ENCODE measurements at regions not wholly inside any gene's neighbourhood (a gene's known extent, or its start where the extent isn't known, plus 50 kb on each side); places are given as distances from the start of the nearest gene placed in this dataset.
"Not testable (repeated sequence)": the region's sequence is repeated elsewhere in the genome, so short reads cannot be mapped to it uniquely, and the experiment has no call there.

DNA sequence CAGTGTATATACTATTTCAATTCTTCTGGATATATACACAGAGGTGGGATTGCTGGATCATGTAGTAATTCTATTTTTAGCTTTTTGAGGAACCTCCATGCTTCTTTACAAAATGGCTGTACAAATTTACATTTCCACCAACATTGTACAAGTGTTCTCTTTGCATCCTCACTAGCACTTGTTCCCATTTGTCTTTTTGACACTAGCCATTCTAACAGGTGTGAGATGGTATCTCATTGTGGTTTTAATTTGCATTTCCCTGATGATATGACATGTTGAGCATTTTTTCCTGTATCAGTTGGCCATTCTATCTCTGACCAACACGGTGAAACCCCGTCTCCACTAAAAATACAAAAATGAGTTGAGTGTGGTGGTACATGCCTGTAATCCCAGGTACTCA, 68.1 kb upstream of the PMEPA1 start:
- Mint-ChIP-seq H3K4me1 (no peaks in the 10 kb centered on the region), H3K27ac (peak overlapping the region in 1 of 3 donors; percentile 61)

DNA sequence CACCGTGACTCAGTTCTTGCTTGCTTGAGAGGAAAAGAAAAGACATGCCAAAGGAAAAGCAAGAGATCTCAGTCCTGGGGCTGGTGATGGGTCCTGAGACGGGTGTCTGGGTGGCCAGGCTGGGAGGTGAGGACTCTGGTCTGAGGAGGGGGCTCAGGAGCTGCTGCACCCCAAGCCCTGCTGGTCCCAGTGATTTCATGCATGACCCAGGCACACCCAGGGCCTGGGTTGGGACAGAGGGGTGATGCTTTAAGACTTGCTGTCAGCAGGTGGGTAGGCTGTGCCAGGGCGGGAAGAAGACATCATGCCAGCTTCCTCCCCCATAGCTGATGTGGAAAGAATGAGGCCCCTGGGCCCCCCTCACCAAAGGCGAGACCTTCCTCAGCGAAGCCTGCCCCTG, 65.1 kb upstream of the PMEPA1 start:
- no peaks in the 10 kb centered on the region for H3K36me3 ChIP-seq (ENCODE audit: control insufficient read depth, insufficient read depth, low read length)
- H3K36me3 Mint-ChIP-seq = no peaks in the 10 kb centered on the region
- no peaks in the 10 kb centered on the region for H3K9me3 Mint-ChIP-seq
- H3K4me1 Mint-ChIP-seq = peaks cover 0 to 6% (median 0%) of the 10 kb centered on the region in 4 donors
- no peak overlapping the region for H3K27ac ChIP-seq (ENCODE audit: insufficient read depth, low read length, poor library complexity, severe bottlenecking)
- no peak overlapping the region for H3K4me3 ChIP-seq (ENCODE audit: low read depth, low read length)
- DNase-seq = no peak
- no peaks in the 10 kb centered on the region for H3K27me3 ChIP-seq (ENCODE audit: control insufficient read depth, insufficient read depth, low read length)
- no peaks in the 10 kb centered on the region for H3K4me1 ChIP-seq (ENCODE audit: control insufficient read depth, insufficient read depth, low read length, poor library complexity, severe bottlenecking)
- H3K9me3 ChIP-seq (ENCODE audit: control insufficient read depth in 2 of 2, low read length in 2 of 2) = no peaks in the 10 kb centered on the region
- H3K27ac Mint-ChIP-seq = no peak overlapping the region
- peaks cover 15% of the 10 kb centered on the region for H3K27me3 Mint-ChIP-seq
- no peak overlapping the region for H3K4me3 Mint-ChIP-seq
- no peak for ATAC-seq (ENCODE audit: low read depth in 2 of 2)

More for the DNA sequence above, 68.1 kb upstream of the PMEPA1 start:
- Histone ChIP-seq H3K27ac (ENCODE audit: insufficient read depth, low read length, poor library complexity, severe bottlenecking) (no peak overlapping the region), H3K4me3 (ENCODE audit: low read depth, low read length) (no peak overlapping the region), H3K27me3 (ENCODE audit: control insufficient read depth, insufficient read depth, low read length) (no peaks in the 10 kb centered on the region), H3K9me3 (ENCODE audit: control insufficient read depth in 2 of 2, low read length in 2 of 2) (no peaks in the 10 kb centered on the region), H3K36me3 (ENCODE audit: control insufficient read depth, insufficient read depth, low read length) (no peaks in the 10 kb centered on the region), H3K4me1 (ENCODE audit: control insufficient read depth, insufficient read depth, low read length, poor library complexity, severe bottlenecking) (no peaks in the 10 kb centered on the region)
- DNase-seq = no peak
- no peaks in the 10 kb centered on the region for H3K36me3 Mint-ChIP-seq
- peaks cover 15% of the 10 kb centered on the region for H3K27me3 Mint-ChIP-seq
- no peaks in the 10 kb centered on the region for H3K9me3 Mint-ChIP-seq
- no peak for ATAC-seq (ENCODE audit: low read depth in 2 of 2)
- H3K4me3 Mint-ChIP-seq = no peak overlapping the region

DNA sequence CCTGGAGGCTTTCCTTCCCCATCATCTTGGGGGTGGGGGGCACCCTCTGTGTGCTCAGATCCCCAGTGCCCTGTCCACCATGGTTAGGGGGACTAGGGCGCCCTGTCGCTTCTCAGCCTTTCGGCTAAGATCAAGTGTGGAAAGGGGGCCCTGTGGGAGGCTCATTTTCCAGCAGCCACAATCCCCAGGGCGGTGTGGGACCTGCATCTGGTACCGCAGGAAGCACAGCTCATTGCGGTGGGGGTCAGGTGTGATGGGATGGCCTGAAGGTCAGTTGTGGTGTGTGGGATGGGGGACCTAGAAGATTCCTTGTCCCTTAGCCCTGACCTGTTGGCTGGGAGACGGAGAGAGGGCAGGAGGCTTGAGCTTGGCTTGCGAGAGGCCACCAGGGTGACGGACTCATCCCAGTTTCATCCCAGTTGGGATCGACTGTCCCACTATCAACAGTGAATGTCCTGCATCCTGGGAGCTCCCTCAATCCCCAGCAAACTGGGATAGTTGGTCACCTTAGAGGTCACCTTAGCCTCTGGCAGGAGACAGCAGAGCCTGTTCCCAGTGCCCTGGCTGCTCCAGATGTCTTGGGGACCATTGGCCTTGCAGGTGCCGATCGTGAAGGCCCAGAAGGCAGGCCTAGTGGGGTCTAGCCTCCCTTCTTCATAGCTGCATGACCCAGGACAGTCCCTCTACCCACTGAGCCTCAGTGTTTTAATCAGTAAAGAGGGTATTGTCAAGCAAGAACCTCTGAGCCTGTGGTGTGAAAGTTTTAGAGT, 64.5 kb upstream of the PMEPA1 start:
- H3K27ac ChIP-seq (ENCODE audit: insufficient read depth, low read length, poor library complexity, severe bottlenecking) = no peak overlapping the region
- H3K4me1 ChIP-seq (ENCODE audit: control insufficient read depth, insufficient read depth, low read length, poor library complexity, severe bottlenecking) = no peaks in the 10 kb centered on the region
- Mint-ChIP-seq H3K27me3 (peaks cover 15% of the 10 kb centered on the region), H3K36me3 (no peaks in the 10 kb centered on the region), H3K4me1 (peaks cover 0 to 6% (median 0%) of the 10 kb centered on the region in 4 donors), H3K4me3 (no peak overlapping the region), H3K27ac (no peak overlapping the region), H3K9me3 (no peaks in the 10 kb centered on the region)
- H3K9me3 ChIP-seq (ENCODE audit: control insufficient read depth in 2 of 2, low read length in 2 of 2) = no peaks in the 10 kb centered on the region
- DNase-seq = no peak
- H3K36me3 ChIP-seq (ENCODE audit: control insufficient read depth, insufficient read depth, low read length) = no peaks in the 10 kb centered on the region
- H3K4me3 ChIP-seq (ENCODE audit: low read depth, low read length) = no peak overlapping the region
- no peaks in the 10 kb centered on the region for H3K27me3 ChIP-seq (ENCODE audit: control insufficient read depth, insufficient read depth, low read length)
- ATAC-seq (ENCODE audit: low read depth in 2 of 2) = no peak

DNA sequence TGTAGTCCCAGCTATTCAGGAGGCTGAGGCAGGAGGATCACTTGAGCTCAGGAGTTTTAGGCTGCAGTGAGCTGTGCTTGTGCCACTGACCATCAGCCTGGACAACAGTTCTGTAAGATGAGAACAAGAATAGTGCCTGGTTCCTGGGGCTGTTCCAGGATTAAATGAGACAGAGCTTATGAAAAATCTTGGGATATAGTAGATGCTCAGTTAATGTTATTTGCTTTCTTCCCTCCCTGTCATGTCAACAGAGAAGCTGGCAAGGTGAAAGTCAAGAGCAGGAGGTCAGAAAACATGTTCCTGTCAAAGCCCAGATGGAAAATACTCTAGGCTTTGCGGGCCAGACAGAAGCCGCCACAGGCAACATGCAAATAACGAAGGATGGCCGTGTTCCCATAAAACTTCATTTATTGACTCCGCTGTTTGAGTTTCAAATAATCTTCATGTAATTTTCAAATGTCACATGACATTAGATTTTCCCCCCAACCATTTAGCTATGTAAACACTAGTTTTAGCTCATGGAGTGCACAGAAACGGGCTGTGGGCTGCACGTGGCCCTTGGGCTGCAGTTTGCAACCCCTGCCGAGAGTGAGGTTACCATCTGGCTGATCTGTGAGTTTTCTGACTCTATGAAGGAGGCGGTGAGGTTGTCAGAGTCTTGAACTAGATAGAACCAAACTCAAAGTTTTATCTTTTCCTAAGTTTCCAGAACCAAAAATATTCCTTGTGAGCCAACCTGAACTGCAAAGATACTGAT, 63.4 kb upstream of the PMEPA1 start:
- Mint-ChIP-seq H3K36me3 (no peaks in the 10 kb centered on the region), H3K27me3 (peaks cover 15% of the 10 kb centered on the region), H3K9me3 (peaks cover 0 to 2% (median 0%) of the 10 kb centered on the region in 7 donors), H3K27ac (peak overlapping the region in 1 of 3 donors; percentile 42), H3K4me3 (peak overlapping the region in 1 of 4 donors; percentile 6), H3K4me1 (peaks cover 0 to 6% (median 0%) of the 10 kb centered on the region in 4 donors)
- ATAC-seq (ENCODE audit: low read depth in 2 of 2) = no peak
- no peak overlapping the region for H3K27ac ChIP-seq (ENCODE audit: insufficient read depth, low read length, poor library complexity, severe bottlenecking)
- H3K4me1 ChIP-seq (ENCODE audit: control insufficient read depth, insufficient read depth, low read length, poor library complexity, severe bottlenecking) = no peaks in the 10 kb centered on the region
- no peaks in the 10 kb centered on the region for H3K27me3 ChIP-seq (ENCODE audit: control insufficient read depth, insufficient read depth, low read length)
- no peak for DNase-seq
- no peaks in the 10 kb centered on the region for H3K9me3 ChIP-seq (ENCODE audit: control insufficient read depth in 2 of 2, low read length in 2 of 2)
- H3K4me3 ChIP-seq (ENCODE audit: low read depth, low read length) = no peak overlapping the region
- H3K36me3 ChIP-seq (ENCODE audit: control insufficient read depth, insufficient read depth, low read length) = no peaks in the 10 kb centered on the region

DNA sequence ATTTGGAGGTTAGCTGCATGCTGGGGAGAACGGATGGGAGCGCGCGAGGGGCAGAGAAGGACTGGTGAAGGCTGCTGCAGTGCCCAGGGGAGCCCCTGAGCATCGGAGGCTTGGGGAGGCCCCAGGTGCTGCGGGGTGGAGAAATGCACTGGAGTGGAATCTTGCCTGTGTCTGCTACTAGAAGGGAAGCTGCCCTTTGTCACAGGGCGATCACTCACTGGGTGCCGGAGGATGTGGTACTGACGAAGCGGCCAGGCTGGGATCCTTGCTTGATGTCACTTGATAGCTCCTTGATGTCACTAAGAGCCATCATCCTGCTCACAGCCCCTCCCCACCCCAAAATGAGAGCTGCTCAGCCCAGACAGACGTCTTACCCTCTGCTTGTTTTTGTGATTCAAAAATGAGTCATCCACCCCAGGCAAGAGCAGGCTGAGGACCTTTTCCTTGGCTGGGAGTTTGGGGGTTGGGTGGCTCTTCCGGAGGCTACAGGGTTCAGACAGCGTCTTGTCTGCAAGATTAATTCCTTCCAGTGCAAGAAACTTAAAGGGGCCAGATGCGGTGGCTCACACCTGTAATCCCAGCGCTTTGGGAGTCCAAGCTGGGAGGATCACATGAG, 62.6 kb upstream of the PMEPA1 start:
- Mint-ChIP-seq H3K36me3 (no peaks in the 10 kb centered on the region), H3K27ac (no peak overlapping the region), H3K4me1 (peaks cover 0 to 6% (median 0%) of the 10 kb centered on the region in 4 donors), H3K4me3 (peak overlapping the region in 1 of 4 donors; percentile 6), H3K9me3 (peaks cover 0 to 2% (median 0%) of the 10 kb centered on the region in 7 donors), H3K27me3 (peaks cover 10% of the 10 kb centered on the region)
- ATAC-seq (ENCODE audit: low read depth in 2 of 2) (peak; percentile 79 to 83), DNase-seq (peak in 2 of 3 donors; percentile 9 to 63)
- Histone ChIP-seq H3K36me3 (ENCODE audit: control insufficient read depth, insufficient read depth, low read length) (no peaks in the 10 kb centered on the region), H3K4me1 (ENCODE audit: control insufficient read depth, insufficient read depth, low read length, poor library complexity, severe bottlenecking) (no peaks in the 10 kb centered on the region), H3K27ac (ENCODE audit: insufficient read depth, low read length, poor library complexity, severe bottlenecking) (no peak overlapping the region), H3K4me3 (ENCODE audit: low read depth, low read length) (no peak overlapping the region), H3K27me3 (ENCODE audit: control insufficient read depth, insufficient read depth, low read length) (no peaks in the 10 kb centered on the region), H3K9me3 (ENCODE audit: control insufficient read depth in 2 of 2, low read length in 2 of 2) (no peaks in the 10 kb centered on the region)

DNA sequence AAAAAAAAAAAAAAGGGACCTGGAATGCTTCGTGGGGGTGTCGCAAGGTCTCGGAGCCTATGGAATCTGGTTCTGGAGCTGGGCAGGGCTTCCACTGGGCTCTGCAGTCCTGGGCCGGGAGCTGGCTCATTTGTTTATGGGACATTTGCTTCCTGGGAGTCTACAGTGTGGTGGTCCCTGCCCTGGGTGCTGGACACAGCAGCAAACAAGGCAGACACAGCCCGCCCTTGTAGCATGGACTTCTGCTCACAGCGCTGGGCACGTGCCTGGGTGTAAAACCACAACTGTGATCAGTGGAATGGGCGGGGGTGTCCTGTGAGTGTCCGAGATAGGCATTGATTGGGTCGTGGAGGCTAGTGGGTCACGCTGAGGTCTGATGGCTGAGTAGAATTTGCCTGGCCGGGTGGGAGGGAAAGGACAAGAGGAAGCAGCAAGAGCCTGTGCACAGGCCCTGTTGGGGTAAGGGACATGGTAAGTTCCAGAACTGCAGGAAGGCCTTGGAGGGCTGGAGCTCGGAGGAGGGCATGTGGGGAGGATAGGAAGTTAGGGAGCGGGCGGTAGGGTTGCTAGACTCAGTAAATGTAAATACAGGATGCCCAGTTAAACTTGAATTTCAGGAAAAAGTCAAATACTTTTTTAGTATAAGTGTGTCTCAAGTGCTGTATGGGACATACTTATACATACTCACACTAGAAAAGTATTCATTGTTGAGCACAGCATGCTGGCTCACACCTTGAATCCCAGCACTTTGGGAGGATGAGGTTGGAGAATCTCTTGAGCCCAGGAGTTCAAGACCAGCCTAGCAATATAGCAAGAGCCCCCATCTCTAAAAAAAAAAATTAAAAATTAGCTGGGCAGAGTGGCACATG, 61.3 kb upstream of the PMEPA1 start:
- H3K27ac Mint-ChIP-seq = no peak overlapping the region
- Histone ChIP-seq H3K36me3 (ENCODE audit: control insufficient read depth, insufficient read depth, low read length) (no peaks in the 10 kb centered on the region), H3K4me3 (ENCODE audit: low read depth, low read length) (no peak overlapping the region), H3K9me3 (ENCODE audit: control insufficient read depth in 2 of 2, low read length in 2 of 2) (no peaks in the 10 kb centered on the region), H3K4me1 (ENCODE audit: control insufficient read depth, insufficient read depth, low read length, poor library complexity, severe bottlenecking) (no peaks in the 10 kb centered on the region), H3K27me3 (ENCODE audit: control insufficient read depth, insufficient read depth, low read length) (no peaks in the 10 kb centered on the region), H3K27ac (ENCODE audit: insufficient read depth, low read length, poor library complexity, severe bottlenecking) (no peak overlapping the region)
- DNase-seq (no peak), ATAC-seq (ENCODE audit: low read depth in 2 of 2) (no peak)
- peaks cover 0 to 2% (median 0%) of the 10 kb centered on the region in 7 donors for H3K9me3 Mint-ChIP-seq
- no peaks in the 10 kb centered on the region for H3K36me3 Mint-ChIP-seq
- peaks cover 4% of the 10 kb centered on the region for H3K27me3 Mint-ChIP-seq
- peaks cover 0 to 6% (median 0%) of the 10 kb centered on the region in 4 donors for H3K4me1 Mint-ChIP-seq
- no peak overlapping the region for H3K4me3 Mint-ChIP-seq

DNA sequence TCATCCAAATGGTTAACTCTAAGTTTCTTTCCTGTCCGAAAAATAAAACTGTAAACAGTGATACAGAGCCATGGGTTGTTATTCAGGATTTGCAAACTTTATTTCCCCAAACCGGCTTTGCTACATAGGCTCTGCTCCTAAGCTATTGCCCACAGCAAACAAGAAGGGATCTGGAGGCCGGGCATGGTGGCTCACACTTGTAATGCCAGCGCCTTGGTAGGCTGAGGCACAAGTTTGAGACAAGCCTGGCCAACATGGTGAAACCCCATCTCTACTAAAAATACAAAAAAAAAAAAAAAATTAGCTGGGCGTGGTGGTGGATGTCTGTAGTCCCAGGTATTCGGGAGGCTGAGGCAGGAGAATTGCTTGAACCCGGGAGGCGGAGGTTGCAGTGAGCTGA, 60.6 kb upstream of the PMEPA1 start:
- not testable (repeated sequence) for H3K9me3 Mint-ChIP-seq; H3K27me3 ChIP-seq (ENCODE audit: control insufficient read depth, insufficient read depth, low read length); DNase-seq; H3K9me3 ChIP-seq (ENCODE audit: control insufficient read depth in 2 of 2, low read length in 2 of 2); H3K27ac ChIP-seq (ENCODE audit: insufficient read depth, low read length, poor library complexity, severe bottlenecking); H3K36me3 ChIP-seq (ENCODE audit: control insufficient read depth, insufficient read depth, low read length); H3K4me1 Mint-ChIP-seq; H3K36me3 Mint-ChIP-seq; H3K4me3 Mint-ChIP-seq; ATAC-seq (ENCODE audit: low read depth in 2 of 2); H3K4me3 ChIP-seq (ENCODE audit: low read depth, low read length); H3K4me1 ChIP-seq (ENCODE audit: control insufficient read depth, insufficient read depth, low read length, poor library complexity, severe bottlenecking); H3K27me3 Mint-ChIP-seq; H3K27ac Mint-ChIP-seq

All from CD4-positive, CD25-positive, alpha-beta regulatory T cell (primary cell).